A673 (cell line): ENCODE measurements at regions not wholly inside any gene's neighbourhood (a gene's known extent, or its start where the extent isn't known, plus 50 kb on each side); places are given as distances from the start of the nearest gene placed in this dataset.

Experiments used
- BruUV-seq: library from RNA; stranded (reverse); fragments of 400-500 nt; replicated peaks from 2 replicates; lab custom pipeline; 2021; lab: Mats Ljungman, UMichigan
- CTCF ChIA-PET: fragments of 300-600 bp; sonication (Branson Sonifier 250); formaldehyde crosslinking; loops from one replicate; lab custom pipeline; 2022; ENCODE audit warnings: antibody characterized with exemption; lab: Charles Lee
- POLR2A ChIA-PET: fragments of 300-600 bp; sonication (Branson Sonifier 250); formaldehyde crosslinking; loops from one replicate; lab custom pipeline; 2022; ENCODE audit warnings: antibody characterized with exemption; ENCODE audit not compliant: low non-redundant PET; lab: Charles Lee
- DNase-seq: peaks from one replicate; pipeline ENCODE4 v3.0.0-alpha.2; 2015; ENCODE audit warnings: low spot score
- H3K27ac ChIP-seq: fragments of 200-600 bp; sonication (generic); 2 replicates; pipeline ENCODE4 v1.5.1; 2016; ENCODE audit warnings: mixed run types, low read depth, mild to moderate bottlenecking, mixed read lengths, antibody characterized with exemption, low read length; ENCODE audit not compliant: poor library complexity, severe bottlenecking
- H3K27me3 ChIP-seq: fragments of 200-600 bp; sonication (generic); replicated peaks from 2 replicates; pipeline ENCODE4 v1.6.1; 2017; ENCODE audit warnings: mixed run types, low read depth, mild to moderate bottlenecking, mixed read lengths, antibody characterized with exemption, low read length; ENCODE audit not compliant: insufficient read depth, poor library complexity
- H3K36me3 ChIP-seq: fragments of 200-600 bp; sonication (generic); 2 replicates; pipeline ENCODE4 v1.6.1; 2016; ENCODE audit warnings: mixed run types, mild to moderate bottlenecking, mixed read lengths, antibody characterized with exemption, low read length; ENCODE audit not compliant: insufficient read depth, poor library complexity, severe bottlenecking
- H3K4me1 ChIP-seq: fragments of 200-600 bp; sonication (generic); 2 replicates; pipeline ENCODE4 v1.6.1; 2017; ENCODE audit warnings: mixed run types, mild to moderate bottlenecking, mixed read lengths, antibody characterized with exemption, low read length; ENCODE audit not compliant: insufficient read depth, poor library complexity, severe bottlenecking
- H3K4me3 ChIP-seq: fragments of 200-600 bp; sonication (generic); 2 replicates; pipeline ENCODE4 v1.5.1; 2016; ENCODE audit warnings: low read depth, mixed run types, mild to moderate bottlenecking, mixed read lengths, low read length; ENCODE audit not compliant: poor library complexity, severe bottlenecking
- H3K9me3 ChIP-seq: fragments of 200-600 bp; sonication (generic); 2 replicates; pipeline ENCODE4 v1.6.1; 2016; ENCODE audit warnings: mixed run types, low read depth, mild to moderate bottlenecking, mixed read lengths, antibody characterized with exemption, low read length; ENCODE audit not compliant: poor library complexity, severe bottlenecking
- EZH2 ChIP-seq: fragments of 200-600 bp; sonication (generic); IDR thresholded peaks from 2 replicates; pipeline ENCODE4 v1.6.1; 2017; ENCODE audit warnings: borderline replicate concordance, low read depth, mild to moderate bottlenecking, mixed read lengths, antibody characterized with exemption, low read length; ENCODE audit not compliant: poor library complexity, severe bottlenecking
- intact Hi-C: fragments of 100-400 bp; cut with micrococcal nuclease; formaldehyde crosslinking; loops from one replicate; pipeline ENCODE4 v1.10.0; 2022; ENCODE audit not compliant: unreplicated experiment
- TF ChIP-seq, protein P1 (sequence below): fragments of 300-800, 200-600 bp; sonication (generic); conservative IDR thresholded peaks from 2 replicates; pipeline ENCODE4 v1.5.1; 2017; ENCODE audit warnings: low read depth, mild to moderate bottlenecking, antibody characterized with exemption, low read length, moderate library complexity, mixed read lengths

DNA sequence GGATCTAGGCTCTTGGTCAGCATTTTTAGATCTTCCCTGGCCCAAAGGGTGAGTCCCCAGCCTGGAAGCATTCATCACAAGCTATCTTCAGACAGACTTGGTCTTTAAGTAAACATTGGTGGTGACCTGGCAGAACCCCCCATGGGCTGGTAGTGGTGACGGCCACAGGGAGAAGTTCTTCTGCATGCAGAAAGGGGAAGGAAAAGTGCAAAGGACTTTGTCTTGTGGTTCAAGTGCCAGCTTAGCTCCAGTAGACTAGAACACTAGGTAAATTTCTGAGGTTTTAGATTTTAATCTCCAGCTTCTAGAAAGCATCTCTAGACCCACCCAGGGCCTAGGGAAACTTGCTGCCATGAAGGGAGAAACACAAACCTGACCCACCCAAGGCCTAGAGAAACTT, 584.0 kb downstream of the CHSY3 start:
- intact Hi-C loops, result no loop called here
- BruUV-seq, result no TSS peak
- CTCF ChIA-PET, result no interaction called here
- Histone ChIP-seq H3K9me3 (no peaks in the 10 kb centered on the region), H3K4me3 (no peak overlapping the region), H3K27me3 (no peaks in the 10 kb centered on the region), H3K36me3 (no peaks in the 10 kb centered on the region), H3K4me1 (no peaks in the 10 kb centered on the region), H3K27ac (no peak overlapping the region)
- POLR2A ChIA-PET, result no interaction called here
- TF ChIP-seq, protein P1, sequence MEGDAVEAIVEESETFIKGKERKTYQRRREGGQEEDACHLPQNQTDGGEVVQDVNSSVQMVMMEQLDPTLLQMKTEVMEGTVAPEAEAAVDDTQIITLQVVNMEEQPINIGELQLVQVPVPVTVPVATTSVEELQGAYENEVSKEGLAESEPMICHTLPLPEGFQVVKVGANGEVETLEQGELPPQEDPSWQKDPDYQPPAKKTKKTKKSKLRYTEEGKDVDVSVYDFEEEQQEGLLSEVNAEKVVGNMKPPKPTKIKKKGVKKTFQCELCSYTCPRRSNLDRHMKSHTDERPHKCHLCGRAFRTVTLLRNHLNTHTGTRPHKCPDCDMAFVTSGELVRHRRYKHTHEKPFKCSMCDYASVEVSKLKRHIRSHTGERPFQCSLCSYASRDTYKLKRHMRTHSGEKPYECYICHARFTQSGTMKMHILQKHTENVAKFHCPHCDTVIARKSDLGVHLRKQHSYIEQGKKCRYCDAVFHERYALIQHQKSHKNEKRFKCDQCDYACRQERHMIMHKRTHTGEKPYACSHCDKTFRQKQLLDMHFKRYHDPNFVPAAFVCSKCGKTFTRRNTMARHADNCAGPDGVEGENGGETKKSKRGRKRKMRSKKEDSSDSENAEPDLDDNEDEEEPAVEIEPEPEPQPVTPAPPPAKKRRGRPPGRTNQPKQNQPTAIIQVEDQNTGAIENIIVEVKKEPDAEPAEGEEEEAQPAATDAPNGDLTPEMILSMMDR, result no peak
- TF ChIP-seq EZH2, result no peak
- no peak for DNase-seq

GRCh38 chr5:130479045-130479804, 575.0 kb downstream of the CHSY3 start:
- TF ChIP-seq, protein P1, result no peak
- TF ChIP-seq EZH2, result no peak
- H3K9me3 ChIP-seq, result no peaks in the 10 kb centered on the region
- no peaks in the 10 kb centered on the region for H3K36me3 ChIP-seq
- H3K4me1 ChIP-seq, result no peaks in the 10 kb centered on the region
- no TSS peak for BruUV-seq
- ChIA-PET CTCF (no interaction called here), POLR2A (no interaction called here)
- no peak overlapping the region for H3K27ac ChIP-seq
- intact Hi-C loops, result no loop called here
- peak; percentile 0 for DNase-seq
- no peaks in the 10 kb centered on the region for H3K27me3 ChIP-seq
- H3K4me3 ChIP-seq, result no peak overlapping the region

GRCh38 chr5:130476325-130476724, 572.1 kb downstream of the CHSY3 start:
- no TSS peak for BruUV-seq
- Histone ChIP-seq H3K36me3 (no peaks in the 10 kb centered on the region), H3K27ac (no peak overlapping the region), H3K4me1 (no peaks in the 10 kb centered on the region), H3K9me3 (no peaks in the 10 kb centered on the region), H3K4me3 (no peak overlapping the region), H3K27me3 (no peaks in the 10 kb centered on the region)
- ChIA-PET CTCF (no interaction called here), POLR2A (no interaction called here)
- intact Hi-C loops, result no loop called here
- DNase-seq, result no peak
- no peak for TF ChIP-seq EZH2
- TF ChIP-seq, protein P1, result no peak
